ENCODE measurements at regions not wholly inside any gene's neighbourhood (a gene's known extent, or its start where the extent isn't known, plus 50 kb on each side); places are given as distances from the start of the nearest gene placed in this dataset.
A peak's percentile ranks its signal among the peaks of the same experiment; 100 is the strongest.

- DNase-seq (ENCODE audit: low spot score): no peak
Observed at GRCh38 chr15:94535298-94536048, 304.1 kb downstream of the MCTP2 start.

- no peak for DNase-seq (ENCODE audit: low spot score)
Observed at GRCh38 chr15:94536549-94536948, 305.2 kb downstream of the MCTP2 start.

- no peak for DNase-seq (ENCODE audit: low spot score)
Observed at GRCh38 chr15:94538280-94538679, 306.9 kb downstream of the MCTP2 start.

GRCh38 chr15:94542391-94542790 lies 311.0 kb downstream of the MCTP2 start:
- no peak for DNase-seq (ENCODE audit: low spot score)

- DNase-seq (ENCODE audit: low spot score): no peak
Observed at GRCh38 chr15:94546808-94547207, 315.4 kb downstream of the MCTP2 start.

GRCh38 chr15:94547711-94548110 lies 316.4 kb downstream of the MCTP2 start:
- no peak for DNase-seq (ENCODE audit: low spot score)

- no peak for DNase-seq (ENCODE audit: low spot score)
Observed at GRCh38 chr15:94555841-94556519, 324.6 kb downstream of the MCTP2 start.

- no peak for DNase-seq (ENCODE audit: low spot score)
Observed at GRCh38 chr15:94561036-94561689, 329.8 kb downstream of the MCTP2 start.

- no peak for DNase-seq (ENCODE audit: low spot score)
Observed at GRCh38 chr15:94563456-94563855, 332.1 kb downstream of the MCTP2 start.

GRCh38 chr15:94576889-94577533 lies 345.6 kb downstream of the MCTP2 start:
- peak; percentile 13 for DNase-seq (ENCODE audit: low spot score)

GRCh38 chr15:94579286-94579685 lies 347.9 kb downstream of the MCTP2 start:
- no peak for DNase-seq (ENCODE audit: low spot score)

- DNase-seq (ENCODE audit: low spot score): no peak
Observed at GRCh38 chr15:94580211-94580885, 349.0 kb downstream of the MCTP2 start.

GRCh38 chr15:94582368-94582767 lies 351.0 kb downstream of the MCTP2 start:
- DNase-seq (ENCODE audit: low spot score): no peak

GRCh38 chr15:94584833-94585244 lies 353.5 kb downstream of the MCTP2 start:
- DNase-seq (ENCODE audit: low spot score): no peak

GRCh38 chr15:94586099-94586498 lies 354.7 kb downstream of the MCTP2 start:
- no peak for DNase-seq (ENCODE audit: low spot score)

GRCh38 chr15:94587113-94587512 lies 355.8 kb downstream of the MCTP2 start:
- DNase-seq (ENCODE audit: low spot score): no peak

- no peak for DNase-seq (ENCODE audit: low spot score)
Observed at GRCh38 chr15:94588993-94589392, 357.6 kb downstream of the MCTP2 start.

GRCh38 chr15:94592495-94592894 lies 361.1 kb downstream of the MCTP2 start:
- no peak for DNase-seq (ENCODE audit: low spot score)

- no peak for DNase-seq (ENCODE audit: low spot score)
Observed at GRCh38 chr15:94596707-94597106, 365.3 kb downstream of the MCTP2 start.

GRCh38 chr15:94600505-94600904 lies 369.1 kb downstream of the MCTP2 start:
- DNase-seq (ENCODE audit: low spot score): no peak

GRCh38 chr15:94602754-94603470 lies 371.6 kb downstream of the MCTP2 start:
- no peak for DNase-seq (ENCODE audit: low spot score)
